Epithelial cell of proximal tubule (primary cell): ENCODE measurements at regions not wholly inside any gene's neighbourhood (a gene's known extent, or its start where the extent isn't known, plus 50 kb on each side); places are given as distances from the start of the nearest gene placed in this dataset.

Experiments used
- DNase-seq: peaks from one replicate; pipeline ENCODE4 v3.0.0-alpha.2; 2011; ENCODE audit warnings: low read depth
- H3K4me3 ChIP-seq: 2 replicates; pipeline ENCODE4 v1.5.1; 2011; ENCODE audit warnings: low read depth, mild to moderate bottlenecking, low read length
- TF ChIP-seq, protein P1 (sequence below): conservative IDR thresholded peaks from 2 replicates; pipeline ENCODE4 v1.5.1; 2012; ENCODE audit warnings: low read depth, mild to moderate bottlenecking, low read length

GRCh38 chr7:113715981-113716856, 202.6 kb downstream of the PPP1R3A start:
- no peak for DNase-seq
- H3K4me3 ChIP-seq, result no peak overlapping the region
- TF ChIP-seq, protein P1, sequence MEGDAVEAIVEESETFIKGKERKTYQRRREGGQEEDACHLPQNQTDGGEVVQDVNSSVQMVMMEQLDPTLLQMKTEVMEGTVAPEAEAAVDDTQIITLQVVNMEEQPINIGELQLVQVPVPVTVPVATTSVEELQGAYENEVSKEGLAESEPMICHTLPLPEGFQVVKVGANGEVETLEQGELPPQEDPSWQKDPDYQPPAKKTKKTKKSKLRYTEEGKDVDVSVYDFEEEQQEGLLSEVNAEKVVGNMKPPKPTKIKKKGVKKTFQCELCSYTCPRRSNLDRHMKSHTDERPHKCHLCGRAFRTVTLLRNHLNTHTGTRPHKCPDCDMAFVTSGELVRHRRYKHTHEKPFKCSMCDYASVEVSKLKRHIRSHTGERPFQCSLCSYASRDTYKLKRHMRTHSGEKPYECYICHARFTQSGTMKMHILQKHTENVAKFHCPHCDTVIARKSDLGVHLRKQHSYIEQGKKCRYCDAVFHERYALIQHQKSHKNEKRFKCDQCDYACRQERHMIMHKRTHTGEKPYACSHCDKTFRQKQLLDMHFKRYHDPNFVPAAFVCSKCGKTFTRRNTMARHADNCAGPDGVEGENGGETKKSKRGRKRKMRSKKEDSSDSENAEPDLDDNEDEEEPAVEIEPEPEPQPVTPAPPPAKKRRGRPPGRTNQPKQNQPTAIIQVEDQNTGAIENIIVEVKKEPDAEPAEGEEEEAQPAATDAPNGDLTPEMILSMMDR, result no peak

- TF ChIP-seq, protein P1, result no peak
- H3K4me3 ChIP-seq, result no peak overlapping the region
- no peak for DNase-seq
These were observed 203.5 kb downstream of the PPP1R3A start for GRCh38 chr7:113715262-113715661.

DNA sequence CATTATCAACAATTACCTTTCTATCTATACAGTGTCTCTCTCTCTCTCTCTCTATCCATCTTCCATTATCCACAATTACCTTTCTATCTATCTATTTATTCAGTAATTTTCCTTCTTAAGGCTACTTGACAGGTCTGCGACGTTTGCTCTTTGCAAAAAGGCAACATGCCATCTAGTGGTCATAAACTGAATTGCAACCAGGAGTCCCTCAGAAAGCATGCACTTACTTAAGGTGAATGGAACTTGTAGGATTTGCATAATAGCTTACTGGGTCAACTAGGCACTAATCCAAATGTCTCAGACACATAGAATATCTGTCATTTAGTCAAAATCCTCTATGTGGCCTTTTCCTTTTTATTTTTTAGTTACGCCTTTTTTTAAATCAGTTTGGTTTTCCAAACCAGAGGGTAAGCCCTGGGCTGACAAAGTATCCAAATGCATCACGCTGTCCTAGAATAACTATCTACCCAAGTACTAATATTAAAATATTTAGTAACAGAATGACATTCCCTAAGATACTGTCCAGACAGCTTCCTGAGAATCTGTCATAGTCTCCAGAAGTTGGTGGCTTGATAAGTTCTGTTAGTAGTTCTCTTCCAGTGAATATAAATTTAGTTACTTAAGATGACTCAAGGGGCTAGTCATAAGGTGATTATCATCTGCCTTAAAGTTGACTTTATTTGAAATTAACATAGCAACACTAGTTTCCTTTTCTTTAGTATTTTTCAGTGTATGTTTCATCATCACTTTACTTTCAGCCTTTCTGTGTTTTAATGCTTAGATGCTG, 208.3 kb downstream of the PPP1R3A start:
- TF ChIP-seq, protein P1, result peak; percentile 99
- H3K4me3 ChIP-seq, result no peak overlapping the region
- DNase-seq, result peak; percentile 78

GRCh38 chr7:113705439-113705838, 213.4 kb downstream of the PPP1R3A start:
- no peak overlapping the region for H3K4me3 ChIP-seq
- TF ChIP-seq, protein P1, result no peak
- no peak for DNase-seq

GRCh38 chr7:113698556-113699220, 220.1 kb downstream of the PPP1R3A start:
- H3K4me3 ChIP-seq, result no peak overlapping the region
- no peak for DNase-seq
- TF ChIP-seq, protein P1, result peak; percentile 87

GRCh38 chr7:113694149-113694548, 224.7 kb downstream of the PPP1R3A start:
- no peak overlapping the region for H3K4me3 ChIP-seq
- no peak for DNase-seq
- TF ChIP-seq, protein P1, result no peak
